GM13977 (cell line): ENCODE measurements at regions not wholly inside any gene's neighbourhood (a gene's known extent, or its start where the extent isn't known, plus 50 kb on each side); places are given as distances from the start of the nearest gene placed in this dataset.
"Not testable (repeated sequence)": the region's sequence is repeated elsewhere in the genome, so short reads cannot be mapped to it uniquely, and the experiment has no call there.

Source experiments
- DNase-seq: peaks from one replicate; pipeline ENCODE4 v3.0.0; 2012; ENCODE audit warnings: low spot score
- CTCF ChIP-seq: IDR thresholded peaks from 2 replicates; pipeline ENCODE4 v1.5.1; 2012; ENCODE audit warnings: mild to moderate bottlenecking, control low read depth; ENCODE audit not compliant: insufficient read depth; ENCODE audit errors: extremely low read depth, missing control alignments
- in situ Hi-C: fragments of 300-500 bp; cut with MboI; formaldehyde crosslinking; loops from one replicate; pipeline ENCODE4 v1.12.0; 2022; ENCODE audit warnings: low sequenced_read_pairs, low pct_unique_long_range_greater_than_20kb, mixed read lengths, inconsistent platforms; ENCODE audit not compliant: unreplicated experiment

GRCh38 chr22:23501708-23502107 is 78.4 kb downstream of the IGLL1 start:
- no peak for TF ChIP-seq CTCF
- DNase-seq, result peak; percentile 9
- in situ Hi-C loops, result no loop called here

- in situ Hi-C loops, result no loop called here
- DNase-seq, result no peak
- no peak for TF ChIP-seq CTCF
Observed at GRCh38 chr22:23501261-23501619, 78.8 kb downstream of the IGLL1 start.

- TF ChIP-seq CTCF, result no peak
- DNase-seq, result peak; percentile 14
- in situ Hi-C loops, result no loop called here
Observed at GRCh38 chr22:23500508-23501260, 79.4 kb downstream of the IGLL1 start.

GRCh38 chr22:23499845-23500500 is 80.1 kb downstream of the IGLL1 start:
- in situ Hi-C loops, result no loop called here
- no peak for TF ChIP-seq CTCF
- peak; percentile 7 for DNase-seq

- TF ChIP-seq CTCF, result no peak
- in situ Hi-C loops, result no loop called here
- DNase-seq, result peak; percentile 5
Observed at GRCh38 chr22:23498811-23499798, 81.0 kb downstream of the IGLL1 start.

GRCh38 chr22:23497889-23498288 is 82.2 kb downstream of the IGLL1 start:
- DNase-seq, in situ Hi-C loops: not testable (repeated sequence)
